ENCODE measurements at regions not wholly inside any gene's neighbourhood (a gene's known extent, or its start where the extent isn't known, plus 50 kb on each side); places are given as distances from the start of the nearest gene placed in this dataset.

DNA sequence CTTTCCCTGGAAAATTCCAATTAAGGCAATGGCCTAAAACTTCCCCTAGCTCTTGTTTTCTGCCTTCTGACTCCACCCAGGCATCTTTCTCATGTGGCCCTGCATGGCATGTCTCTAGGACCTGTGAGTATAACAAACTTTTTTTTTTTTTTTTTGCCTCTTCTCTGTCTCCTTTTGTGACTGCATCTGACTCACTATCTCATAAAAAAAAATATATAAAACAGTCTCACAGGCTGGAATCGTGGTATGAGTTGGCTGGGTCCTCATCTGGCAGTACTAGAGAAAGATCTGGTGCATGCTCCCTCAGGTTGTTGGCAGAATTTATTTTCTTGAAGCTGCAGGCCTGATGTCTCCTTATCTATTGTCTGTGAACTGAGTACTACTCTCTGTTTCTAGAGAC is 313.9 kb downstream of the TECRL start:
- ATAC-seq, result no peak
- in situ Hi-C loops (cut with HindIII; ENCODE audit: low pct_unique_long_range_greater_than_20kb, low sequenced_read_pairs), result no loop called here
- no peaks in the 10 kb centered on the region for H3K4me1 ChIP-seq (ENCODE audit: control insufficient read depth, insufficient read depth, low read length)
- H3K4me3 ChIP-seq (ENCODE audit: low read depth in 2 of 2, low read length in 2 of 2), result no peak overlapping the region
- H3K27ac ChIP-seq (ENCODE audit: low read length), result no peak overlapping the region
- H3K36me3 ChIP-seq (ENCODE audit: control insufficient read depth, insufficient read depth, low read length), result no peaks in the 10 kb centered on the region
- intact Hi-C loops (cut with micrococcal nuclease; ENCODE audit: unreplicated experiment), result no loop called here
- DNase-seq (ENCODE audit: low read depth, low spot score), result no peak
- ChIA-PET POLR2A (no interaction called here), CTCF (no interaction called here)
- no peaks in the 10 kb centered on the region for H3K27me3 ChIP-seq (ENCODE audit: control insufficient read depth, insufficient read depth, low read length)
- BruUV-seq (replicated peaks), result no TSS peak
- TF ChIP-seq SIN3A (IDR thresholded peaks at IDR 0.05; ENCODE audit: borderline replicate concordance, insufficient read depth, low read depth, low read length) (no peak), CTCF (IDR thresholded peaks at IDR 0.05) (no peak), TCF7L2 (IDR thresholded peaks at IDR 0.05; ENCODE audit: low read depth, low read length) (no peak), POLR2AphosphoS5 (IDR thresholded peaks at IDR 0.05; ENCODE audit: low read depth, low read length) (no peak)
- H3K9me3 ChIP-seq (ENCODE audit: control insufficient read depth, insufficient read depth, low read depth, low read length), result no peaks in the 10 kb centered on the region

GRCh38 chr4:64079316-64079715 is 329.9 kb downstream of the TECRL start:
- Histone ChIP-seq H3K4me1 (ENCODE audit: control insufficient read depth, insufficient read depth, low read length) (no peaks in the 10 kb centered on the region), H3K27ac (ENCODE audit: low read length) (no peak overlapping the region), H3K4me3 (ENCODE audit: low read depth in 2 of 2, low read length in 2 of 2) (no peak overlapping the region), H3K36me3 (ENCODE audit: control insufficient read depth, insufficient read depth, low read length) (no peaks in the 10 kb centered on the region), H3K27me3 (ENCODE audit: control insufficient read depth, insufficient read depth, low read length) (no peaks in the 10 kb centered on the region), H3K9me3 (ENCODE audit: control insufficient read depth, insufficient read depth, low read depth, low read length) (no peaks in the 10 kb centered on the region)
- intact Hi-C loops (cut with micrococcal nuclease; ENCODE audit: unreplicated experiment) (no loop called here), in situ Hi-C loops (cut with HindIII; ENCODE audit: low pct_unique_long_range_greater_than_20kb, low sequenced_read_pairs) (no loop called here)
- ATAC-seq, result no peak
- CTCF ChIA-PET, result no interaction called here
- no peak for DNase-seq (ENCODE audit: low read depth, low spot score)
- POLR2A ChIA-PET, result no interaction called here
- TF ChIP-seq POLR2AphosphoS5 (IDR thresholded peaks at IDR 0.05; ENCODE audit: low read depth, low read length) (no peak), REST (IDR thresholded peaks at IDR 0.05; ENCODE audit: insufficient read depth in 1 of 2, low read depth in 2 of 2, low read length in 1 of 2) (no peak), CTCF (IDR thresholded peaks at IDR 0.05) (no peak), TCF7L2 (IDR thresholded peaks at IDR 0.05; ENCODE audit: low read depth, low read length) (no peak), SIN3A (IDR thresholded peaks at IDR 0.05; ENCODE audit: borderline replicate concordance, insufficient read depth, low read depth, low read length) (no peak)
- no TSS peak for BruUV-seq (replicated peaks)

Measured in Panc1 (cell line).